ENCODE measurements at regions not wholly inside any gene's neighbourhood (a gene's known extent, or its start where the extent isn't known, plus 50 kb on each side); places are given as distances from the start of the nearest gene placed in this dataset.

DNA sequence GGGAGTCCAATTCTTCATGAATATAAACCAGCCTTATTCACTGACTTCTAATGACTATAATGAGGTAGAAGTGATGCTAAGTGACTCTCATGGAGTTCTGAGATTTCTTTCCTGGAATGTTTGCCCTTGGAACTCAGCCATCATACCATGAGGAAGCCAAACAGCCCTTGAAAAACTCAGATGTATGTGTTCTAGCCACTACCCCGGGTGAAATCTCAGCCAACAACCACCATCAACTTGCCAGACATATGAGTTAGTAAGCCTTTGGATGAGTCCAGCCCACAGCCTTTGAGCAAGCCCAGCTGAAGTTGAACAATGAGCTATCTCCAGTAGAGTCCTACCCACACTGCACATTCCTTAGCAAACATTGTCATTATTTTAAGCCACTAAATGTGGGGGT lies 149.5 kb downstream of the SLC6A15 start:
- H3K27me3 ChIP-seq (ENCODE audit: insufficient read depth, low read length), result no peaks in the 10 kb centered on the region
- H3K79me2 ChIP-seq (ENCODE audit: insufficient read depth, low read length), result no peaks in the 10 kb centered on the region
- no peak overlapping the region for H3K4me2 ChIP-seq (ENCODE audit: low read length)
- H3K27me3 Mint-ChIP-seq (ENCODE audit: low read depth, unreplicated experiment), result no peaks in the 10 kb centered on the region
- no peak for TF ChIP-seq EZH2 (IDR thresholded peaks at IDR 0.05; ENCODE audit: insufficient read depth, low read length)
- TF ChIP-seq, protein P1, sequence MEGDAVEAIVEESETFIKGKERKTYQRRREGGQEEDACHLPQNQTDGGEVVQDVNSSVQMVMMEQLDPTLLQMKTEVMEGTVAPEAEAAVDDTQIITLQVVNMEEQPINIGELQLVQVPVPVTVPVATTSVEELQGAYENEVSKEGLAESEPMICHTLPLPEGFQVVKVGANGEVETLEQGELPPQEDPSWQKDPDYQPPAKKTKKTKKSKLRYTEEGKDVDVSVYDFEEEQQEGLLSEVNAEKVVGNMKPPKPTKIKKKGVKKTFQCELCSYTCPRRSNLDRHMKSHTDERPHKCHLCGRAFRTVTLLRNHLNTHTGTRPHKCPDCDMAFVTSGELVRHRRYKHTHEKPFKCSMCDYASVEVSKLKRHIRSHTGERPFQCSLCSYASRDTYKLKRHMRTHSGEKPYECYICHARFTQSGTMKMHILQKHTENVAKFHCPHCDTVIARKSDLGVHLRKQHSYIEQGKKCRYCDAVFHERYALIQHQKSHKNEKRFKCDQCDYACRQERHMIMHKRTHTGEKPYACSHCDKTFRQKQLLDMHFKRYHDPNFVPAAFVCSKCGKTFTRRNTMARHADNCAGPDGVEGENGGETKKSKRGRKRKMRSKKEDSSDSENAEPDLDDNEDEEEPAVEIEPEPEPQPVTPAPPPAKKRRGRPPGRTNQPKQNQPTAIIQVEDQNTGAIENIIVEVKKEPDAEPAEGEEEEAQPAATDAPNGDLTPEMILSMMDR (IDR thresholded peaks at IDR 0.05; ENCODE audit: insufficient read depth, low read depth, low read length), result no peak
- no peak overlapping the region for H3K4me3 ChIP-seq (ENCODE audit: insufficient read depth, low read depth, low read length)
- peaks cover 5% of the 10 kb centered on the region for H3K4me1 ChIP-seq (ENCODE audit: insufficient read depth, low read length)
- H3K27ac Mint-ChIP-seq (ENCODE audit: unreplicated experiment), result no peak overlapping the region
- H4K20me1 ChIP-seq (ENCODE audit: insufficient read depth, low read length), result no peaks in the 10 kb centered on the region
- DNase-seq (ENCODE audit: low read depth), result peak; percentile 93
- no peaks in the 10 kb centered on the region for H3K36me3 Mint-ChIP-seq (ENCODE audit: low read depth, unreplicated experiment)
- no peak overlapping the region for H3K27ac ChIP-seq (ENCODE audit: low read depth, low read length)
- H3K4me1 Mint-ChIP-seq (ENCODE audit: low read depth, unreplicated experiment), result peaks cover 21% of the 10 kb centered on the region
- no peaks in the 10 kb centered on the region for H3K36me3 ChIP-seq (ENCODE audit: insufficient read depth, low read length)
- H3K9me3 ChIP-seq (ENCODE audit: insufficient read depth, low read depth, low read length), result no peaks in the 10 kb centered on the region
- FAIRE-seq, result peak; percentile 97
- H3K9ac ChIP-seq (ENCODE audit: low read length), result no peak overlapping the region
- H2AFZ ChIP-seq (ENCODE audit: low read depth, low read length), result peak overlapping the region; percentile 0
- no peaks in the 10 kb centered on the region for H3K9me3 Mint-ChIP-seq (ENCODE audit: unreplicated experiment)
- H3K4me3 Mint-ChIP-seq (ENCODE audit: unreplicated experiment), result no peak overlapping the region

DNA sequence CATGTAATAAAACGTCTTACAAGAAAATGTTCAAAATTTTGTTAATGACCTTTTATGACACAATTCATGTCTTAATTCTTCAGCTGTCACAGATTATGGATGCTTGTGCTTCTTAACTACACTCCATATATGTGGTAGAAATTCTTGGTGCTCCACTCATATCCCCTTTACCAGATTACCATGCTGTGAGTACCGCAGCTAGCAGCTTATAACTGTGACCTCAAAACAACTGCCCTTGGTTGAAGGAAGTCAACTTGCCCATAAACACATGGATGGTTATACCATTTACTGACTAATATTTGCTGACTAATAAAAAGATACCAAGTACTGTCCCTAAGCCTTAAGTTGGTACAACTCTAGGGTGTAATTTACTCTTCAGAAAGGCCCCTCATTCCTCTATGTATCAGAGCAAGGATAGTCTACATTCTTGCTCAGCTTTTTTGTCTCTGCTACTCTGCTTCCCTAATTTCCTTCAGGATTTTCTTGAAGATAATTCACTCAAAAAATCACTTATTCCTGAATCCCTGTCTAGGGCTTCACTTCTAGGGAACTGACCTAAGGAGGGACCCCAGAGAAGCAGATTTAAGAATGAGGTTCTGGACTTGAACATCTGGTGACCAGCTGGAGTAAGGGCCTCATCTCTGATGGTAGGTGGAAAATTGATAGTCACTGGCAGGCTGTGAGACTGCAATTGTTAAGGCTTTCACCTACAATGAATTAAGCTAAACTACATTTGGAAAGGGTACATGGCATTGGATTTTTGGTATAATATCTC lies 152.3 kb downstream of the SLC6A15 start:
- peak; percentile 66 for FAIRE-seq

More for the DNA sequence above, 152.3 kb downstream of the SLC6A15 start:
- Mint-ChIP-seq H3K36me3 (ENCODE audit: low read depth, unreplicated experiment) (no peaks in the 10 kb centered on the region), H3K4me3 (ENCODE audit: unreplicated experiment) (no peak overlapping the region), H3K27ac (ENCODE audit: unreplicated experiment) (no peak overlapping the region), H3K9me3 (ENCODE audit: unreplicated experiment) (no peaks in the 10 kb centered on the region), H3K27me3 (ENCODE audit: low read depth, unreplicated experiment) (no peaks in the 10 kb centered on the region), H3K4me1 (ENCODE audit: low read depth, unreplicated experiment) (peaks cover 31% of the 10 kb centered on the region)
- H4K20me1 ChIP-seq (ENCODE audit: insufficient read depth, low read length), result no peaks in the 10 kb centered on the region
- H3K27ac ChIP-seq (ENCODE audit: low read depth, low read length), result no peak overlapping the region
- H3K9me3 ChIP-seq (ENCODE audit: insufficient read depth, low read depth, low read length), result no peaks in the 10 kb centered on the region
- no peak overlapping the region for H3K4me3 ChIP-seq (ENCODE audit: insufficient read depth, low read depth, low read length)
- H3K36me3 ChIP-seq (ENCODE audit: insufficient read depth, low read length), result no peaks in the 10 kb centered on the region
- H3K4me1 ChIP-seq (ENCODE audit: insufficient read depth, low read length), result peaks cover 5% of the 10 kb centered on the region
- DNase-seq (ENCODE audit: low read depth), result peak; percentile 66
- H3K27me3 ChIP-seq (ENCODE audit: insufficient read depth, low read length), result no peaks in the 10 kb centered on the region
- H3K79me2 ChIP-seq (ENCODE audit: insufficient read depth, low read length), result no peaks in the 10 kb centered on the region
- H3K4me2 ChIP-seq (ENCODE audit: low read length), result no peak overlapping the region
- H2AFZ ChIP-seq (ENCODE audit: low read depth, low read length), result no peak overlapping the region
- no peak for TF ChIP-seq EZH2 (IDR thresholded peaks at IDR 0.05; ENCODE audit: insufficient read depth, low read length)
- TF ChIP-seq, protein P1 (IDR thresholded peaks at IDR 0.05; ENCODE audit: insufficient read depth, low read depth, low read length), result no peak
- H3K9ac ChIP-seq (ENCODE audit: low read length), result no peak overlapping the region

Data from astrocyte (in vitro differentiated cells and primary cell).